GM18505 (cell line): ENCODE measurements at regions not wholly inside any gene's neighbourhood (a gene's known extent, or its start where the extent isn't known, plus 50 kb on each side); places are given as distances from the start of the nearest gene placed in this dataset.

ENCODE experiments used
- ATAC-seq: cut with Tn5 transposase; IDR thresholded peaks from one replicate; pipeline ENCODE4 v1.9.1; 2021; ENCODE audit not compliant: unreplicated experiment
- POLR2A ChIP-seq: IDR thresholded peaks from 4 replicates; pipeline ENCODE4 v1.6.1; 2011; ENCODE audit warnings: borderline replicate concordance; ENCODE audit not compliant: insufficient read depth, insufficient read length; ENCODE audit errors: extremely low read depth

- ATAC-seq, result peak; percentile 56
- no peak for TF ChIP-seq POLR2A
These were observed 296.2 kb downstream of the CHL1 start for GRCh38 chr3:492586-493316.

- no peak for ATAC-seq
- TF ChIP-seq POLR2A, result no peak
These were observed 297.6 kb downstream of the CHL1 start for GRCh38 chr3:494190-494589.

GRCh38 chr3:498487-498886 lies 301.9 kb downstream of the CHL1 start:
- no peak for ATAC-seq
- no peak for TF ChIP-seq POLR2A

- TF ChIP-seq POLR2A, result no peak
- ATAC-seq, result no peak
These were observed 302.6 kb downstream of the CHL1 start for GRCh38 chr3:499001-499761.

GRCh38 chr3:502486-502885 lies 305.9 kb downstream of the CHL1 start:
- no peak for TF ChIP-seq POLR2A
- ATAC-seq, result no peak

- TF ChIP-seq POLR2A, result no peak
- no peak for ATAC-seq
These were observed 316.7 kb downstream of the CHL1 start for GRCh38 chr3:513301-513700.

GRCh38 chr3:514192-514591 lies 317.6 kb downstream of the CHL1 start:
- TF ChIP-seq POLR2A, result no peak
- ATAC-seq, result no peak

- TF ChIP-seq POLR2A, result no peak
- ATAC-seq, result no peak
These were observed 322.5 kb downstream of the CHL1 start for GRCh38 chr3:519026-519425.

- TF ChIP-seq POLR2A, result no peak
- ATAC-seq, result no peak
These were observed 326.3 kb downstream of the CHL1 start for GRCh38 chr3:522888-523287.

GRCh38 chr3:525415-525814 lies 328.9 kb downstream of the CHL1 start:
- no peak for ATAC-seq

GRCh38 chr3:535566-536416 lies 339.2 kb downstream of the CHL1 start:
- peak; percentile 91 for ATAC-seq
- TF ChIP-seq POLR2A, result no peak

More at GRCh38 chr3:525415-525814, 328.9 kb downstream of the CHL1 start:
- no peak for TF ChIP-seq POLR2A

- peak; percentile 21 for ATAC-seq
- TF ChIP-seq POLR2A, result no peak
These were observed 339.9 kb downstream of the CHL1 start for GRCh38 chr3:536417-536813.

GRCh38 chr3:541062-541801 lies 344.7 kb downstream of the CHL1 start:
- no peak for ATAC-seq
- TF ChIP-seq POLR2A, result no peak
